Activated gamma-delta T cell treated with Interleukin-2 at 50 U/mL for 16 hours (primary cell): ENCODE measurements at regions not wholly inside any gene's neighbourhood (a gene's known extent, or its start where the extent isn't known, plus 50 kb on each side); places are given as distances from the start of the nearest gene placed in this dataset.
"Not testable (repeated sequence)": the region's sequence is repeated elsewhere in the genome, so short reads cannot be mapped to it uniquely, and the experiment has no call there.

Source experiments
- DNase-seq: peaks from one replicate; pipeline ENCODE4 v3.0.0-alpha.2; 2020

GRCh38 chr9:31236344-31236743 lies 1148.1 kb upstream of the ACO1 start:
- DNase-seq, result no peak

GRCh38 chr9:31243386-31243785 lies 1141.1 kb upstream of the ACO1 start:
- no peak for DNase-seq

- no peak for DNase-seq
These were observed 1136.3 kb upstream of the ACO1 start for GRCh38 chr9:31248156-31248555.

GRCh38 chr9:31251386-31251785 lies 1133.1 kb upstream of the ACO1 start:
- DNase-seq, result no peak

GRCh38 chr9:31253800-31254762 lies 1130.4 kb upstream of the ACO1 start:
- no peak for DNase-seq

- DNase-seq, result no peak
These were observed 1129.2 kb upstream of the ACO1 start for GRCh38 chr9:31255211-31255610.

- DNase-seq, result no peak
These were observed 1124.6 kb upstream of the ACO1 start for GRCh38 chr9:31259824-31260223.

- DNase-seq, result no peak
These were observed 1111.8 kb upstream of the ACO1 start for GRCh38 chr9:31272456-31273295.

GRCh38 chr9:31275419-31275818 lies 1109.0 kb upstream of the ACO1 start:
- DNase-seq, result no peak

- DNase-seq, result no peak
These were observed 1093.7 kb upstream of the ACO1 start for GRCh38 chr9:31290731-31291130.

GRCh38 chr9:31302620-31303418 lies 1081.6 kb upstream of the ACO1 start:
- no peak for DNase-seq

GRCh38 chr9:31304576-31304975 lies 1079.9 kb upstream of the ACO1 start:
- DNase-seq, result no peak

GRCh38 chr9:31314241-31314640 lies 1070.2 kb upstream of the ACO1 start:
- no peak for DNase-seq

GRCh38 chr9:31320494-31320893 lies 1063.9 kb upstream of the ACO1 start:
- no peak for DNase-seq

GRCh38 chr9:31321256-31321655 lies 1063.2 kb upstream of the ACO1 start:
- DNase-seq, result no peak

GRCh38 chr9:31321686-31322085 lies 1062.8 kb upstream of the ACO1 start:
- DNase-seq, result no peak

- DNase-seq, result no peak
These were observed 1060.6 kb upstream of the ACO1 start for GRCh38 chr9:31323726-31324444.

GRCh38 chr9:31325778-31326177 lies 1058.7 kb upstream of the ACO1 start:
- no peak for DNase-seq

- DNase-seq, result not testable (repeated sequence)
These were observed 1057.6 kb upstream of the ACO1 start for GRCh38 chr9:31326883-31327282.

GRCh38 chr9:31334837-31335528 lies 1049.5 kb upstream of the ACO1 start:
- DNase-seq, result no peak

GRCh38 chr9:31335529-31336234 lies 1048.8 kb upstream of the ACO1 start:
- no peak for DNase-seq
